ENCODE measurements at regions not wholly inside any gene's neighbourhood (a gene's known extent, or its start where the extent isn't known, plus 50 kb on each side); places are given as distances from the start of the nearest gene placed in this dataset.

DNA sequence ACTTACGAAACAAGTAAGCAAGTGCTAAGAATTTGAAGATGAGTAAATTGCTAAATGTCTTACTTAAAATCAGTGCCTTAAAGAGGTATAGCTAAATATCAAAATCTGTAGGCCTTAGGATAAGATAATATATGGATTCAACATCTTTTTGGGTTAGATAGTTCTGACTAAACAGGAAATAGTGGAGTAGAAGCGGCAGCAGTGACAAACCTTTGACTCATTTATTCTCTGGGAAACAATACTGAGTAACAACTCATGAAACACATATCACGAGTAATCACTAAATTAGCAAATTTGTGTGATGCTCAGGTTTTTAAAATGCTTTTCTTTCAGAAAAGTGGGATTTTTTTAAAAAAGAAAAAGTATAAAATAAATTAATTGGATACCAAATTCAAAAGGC is 762.1 kb upstream of the TYRP1 start:
- no peak for DNase-seq (ENCODE audit: low read depth)

DNA sequence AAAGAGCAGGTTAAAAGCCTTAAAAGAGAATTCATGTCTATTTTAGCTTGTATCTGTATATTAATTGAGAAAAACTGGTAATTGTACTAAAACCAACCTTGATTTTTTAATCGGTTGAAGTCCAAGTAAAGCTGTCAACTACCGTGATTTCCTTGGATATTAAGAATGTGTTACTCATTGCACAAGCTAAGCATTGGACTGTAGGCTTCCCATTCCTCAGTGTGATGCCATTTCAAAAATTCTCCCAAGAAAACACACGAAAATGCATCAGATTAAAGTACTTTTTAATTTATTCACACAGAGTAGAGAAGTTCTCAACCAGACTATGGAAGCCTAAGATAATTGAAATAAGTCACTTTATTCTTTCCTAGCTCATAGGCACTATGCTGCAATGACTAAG is 761.4 kb upstream of the TYRP1 start:
- DNase-seq (ENCODE audit: low read depth) = no peak

DNA sequence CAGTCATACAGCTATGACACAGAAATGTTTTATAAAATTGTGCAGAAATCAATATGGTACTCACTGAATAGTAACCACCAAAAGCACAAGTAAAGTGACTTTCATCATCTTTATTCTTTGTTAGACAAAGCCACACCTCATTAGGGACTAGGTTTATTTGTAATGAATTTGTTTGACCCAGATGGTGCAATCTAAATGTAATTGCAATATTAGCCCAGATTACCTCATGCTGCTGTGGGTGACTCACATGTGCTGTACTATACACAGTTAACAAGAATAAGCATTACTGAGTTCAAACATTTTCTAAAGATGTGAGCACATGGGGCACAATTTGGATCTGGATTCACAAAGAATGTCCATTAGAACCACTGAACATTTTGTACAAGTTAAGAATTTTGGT is 759.3 kb upstream of the TYRP1 start:
- DNase-seq (ENCODE audit: low read depth) = peak; percentile 10

DNA sequence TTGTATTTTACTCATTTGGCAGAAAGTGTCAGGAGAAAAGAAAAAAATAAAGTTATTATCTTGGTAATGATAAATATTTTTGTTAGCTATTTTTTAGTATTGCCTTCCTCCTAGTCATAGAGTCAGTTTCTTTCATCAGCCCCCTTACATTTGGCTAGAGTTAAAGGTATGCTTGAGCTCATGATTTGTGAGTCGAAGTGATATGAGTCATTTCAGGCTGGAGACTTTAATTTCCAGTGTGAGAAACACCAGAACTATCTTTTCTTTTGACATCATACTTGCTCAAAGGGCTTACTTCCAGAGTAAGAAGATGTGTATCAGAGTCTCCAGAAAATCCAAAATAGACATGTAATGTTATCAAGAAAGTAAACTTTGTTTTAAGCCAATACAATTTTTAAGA is 746.7 kb upstream of the TYRP1 start:
- no peak for DNase-seq (ENCODE audit: low read depth)

DNA sequence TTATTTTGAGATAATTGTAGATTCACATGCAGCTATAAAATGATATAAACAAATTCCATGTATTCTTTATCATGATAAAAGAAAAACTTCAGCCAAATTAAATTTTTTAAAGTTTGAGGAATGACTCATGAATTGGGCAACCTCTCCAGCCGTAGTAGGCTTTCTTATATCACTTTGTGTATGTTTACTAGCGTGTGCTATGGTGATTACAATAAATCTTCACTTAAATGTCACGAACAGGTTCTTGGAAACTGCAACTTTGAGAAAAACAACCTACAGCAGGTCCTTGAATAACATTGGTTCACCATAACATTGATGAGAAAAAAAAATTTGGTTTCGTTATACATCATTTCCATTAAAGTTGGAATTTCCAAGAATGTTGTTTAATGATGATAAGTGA is 730.9 kb upstream of the TYRP1 start:
- no peak for DNase-seq (ENCODE audit: low read depth)

DNA sequence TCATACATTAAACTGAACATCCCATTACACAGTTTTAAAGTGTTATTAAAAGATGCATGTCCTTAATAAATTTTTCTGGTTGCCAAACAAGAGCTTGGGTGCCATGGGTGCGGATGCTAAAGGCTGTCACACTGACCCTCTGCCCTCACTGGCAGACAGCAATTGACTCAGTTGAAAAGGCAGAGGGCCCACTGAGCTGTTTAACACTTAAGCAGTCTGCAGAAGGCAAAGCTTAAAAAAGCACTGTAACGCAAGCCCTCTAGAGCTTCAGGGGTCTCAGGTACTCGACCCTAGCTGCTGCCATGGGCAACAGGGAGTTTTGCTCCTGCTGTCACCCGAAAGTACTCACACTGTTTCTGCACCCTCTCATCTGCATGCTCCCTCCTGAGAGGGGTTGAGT is 726.4 kb upstream of the TYRP1 start:
- DNase-seq (ENCODE audit: low read depth) = no peak

DNA sequence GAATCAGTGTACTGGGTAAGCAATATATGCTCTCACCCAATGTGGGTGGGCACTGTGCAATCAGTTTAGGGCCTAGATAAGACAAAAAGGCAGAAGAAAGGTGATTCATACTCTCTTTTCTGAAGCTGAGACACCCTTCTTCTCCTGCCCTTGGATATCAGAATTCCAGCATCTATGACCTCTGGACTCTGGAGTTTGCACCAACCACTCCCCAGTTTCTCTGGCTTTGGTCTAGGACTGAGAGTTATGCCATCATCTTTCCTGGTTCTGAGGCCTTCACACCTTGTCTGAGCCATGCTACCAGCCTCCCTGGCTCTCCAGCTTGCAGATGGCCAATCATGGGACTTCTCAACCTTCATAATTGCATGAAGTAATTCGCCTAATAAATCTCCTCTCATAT is 724.6 kb upstream of the TYRP1 start:
- no peak for DNase-seq (ENCODE audit: low read depth)

DNA sequence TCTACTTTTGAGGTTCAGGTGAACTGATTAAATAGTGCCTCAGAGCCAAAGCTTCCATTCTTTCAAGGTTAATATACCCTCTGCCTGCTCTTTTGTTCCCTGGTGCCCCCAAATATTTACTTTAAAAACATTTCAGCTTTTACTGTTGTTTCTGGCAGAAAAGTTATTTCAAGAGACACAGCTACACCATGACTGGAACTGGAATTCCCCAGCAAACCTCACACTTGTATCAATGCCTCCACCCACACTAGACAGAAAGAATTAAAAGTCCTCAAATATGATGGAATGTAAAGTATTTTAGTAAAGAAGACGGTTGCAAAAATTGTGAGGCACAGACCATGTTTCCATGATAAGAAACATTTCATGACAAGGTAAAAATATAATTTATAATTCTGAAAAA is 720.2 kb upstream of the TYRP1 start:
- DNase-seq (ENCODE audit: low read depth) = no peak

DNA sequence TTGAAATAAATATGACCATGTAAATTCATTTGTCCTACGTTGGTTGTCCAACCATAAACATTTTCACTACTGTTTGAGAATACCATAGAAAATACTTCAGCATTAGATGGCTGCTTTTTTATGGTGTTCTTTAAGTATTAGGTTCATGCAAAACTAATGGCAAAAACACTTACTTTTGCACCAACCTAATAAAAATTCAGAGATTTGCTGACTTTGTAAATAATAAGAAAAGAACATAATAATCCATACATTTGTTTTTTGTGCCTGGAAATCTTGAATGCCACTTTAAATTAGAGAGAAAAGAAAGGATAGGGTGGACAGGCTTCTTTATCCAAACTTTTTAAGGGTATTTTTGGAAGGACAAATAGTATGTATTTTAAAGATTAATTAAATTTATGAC is 719.7 kb upstream of the TYRP1 start:
- no peak for DNase-seq (ENCODE audit: low read depth)

DNA sequence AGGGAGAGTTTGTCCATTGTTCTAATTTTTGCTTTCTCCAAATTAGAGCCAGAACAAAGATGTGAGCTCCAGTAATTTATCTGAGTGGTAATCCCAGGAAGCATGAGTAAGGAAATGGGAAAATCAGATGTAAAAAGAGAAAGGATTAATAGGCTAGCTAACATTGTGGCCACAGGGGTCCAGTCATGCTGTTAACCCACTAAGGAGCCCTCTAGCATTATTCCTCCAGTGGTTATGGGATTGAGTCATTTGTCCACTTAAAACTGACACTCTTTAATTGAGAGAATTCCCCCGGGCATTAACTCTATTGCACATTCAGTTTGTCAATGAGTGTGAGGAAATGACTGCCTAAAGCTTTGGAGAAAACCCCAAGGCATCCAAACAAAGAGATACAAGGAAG is 700.3 kb upstream of the TYRP1 start:
- no peak for DNase-seq (ENCODE audit: low read depth)

DNA sequence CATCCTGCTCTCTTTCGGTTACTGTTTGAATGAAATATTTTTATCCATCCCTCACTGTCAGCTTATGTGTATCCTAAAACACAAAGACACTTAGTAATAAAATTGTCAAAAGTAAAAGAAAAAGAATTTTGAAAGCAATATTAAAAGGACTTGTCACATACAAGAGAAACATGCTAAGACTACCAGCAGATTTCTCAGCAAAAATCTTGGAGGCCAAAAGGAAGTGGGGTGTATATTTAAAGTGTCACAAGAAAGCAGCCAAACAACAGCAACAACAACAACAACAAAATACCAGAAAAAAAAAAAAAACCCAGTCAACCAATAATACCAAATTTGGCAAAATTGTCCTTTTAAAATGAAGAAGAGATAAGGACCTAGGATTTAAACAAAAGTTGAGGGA is 678.7 kb upstream of the TYRP1 start:
- no peak for DNase-seq (ENCODE audit: low read depth)

DNA sequence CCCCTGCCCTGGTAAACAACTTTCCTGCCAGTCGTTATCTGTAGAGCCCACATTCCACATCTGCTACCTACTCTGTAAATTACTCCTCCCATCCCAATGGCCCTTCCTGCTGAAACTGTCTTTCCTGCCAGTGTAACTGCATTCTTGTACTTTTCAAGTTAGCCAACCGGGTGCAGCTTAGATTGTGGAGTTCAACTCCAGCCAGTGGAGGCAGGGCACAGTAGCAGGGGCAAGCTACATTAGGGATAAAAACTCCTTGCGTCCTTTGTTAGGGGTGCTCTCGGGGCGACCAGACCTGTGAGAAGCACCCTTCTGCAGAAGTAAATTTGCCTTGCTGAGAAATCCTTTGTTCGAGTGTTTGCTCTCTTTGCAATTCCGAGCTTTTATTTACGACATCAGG is 639.0 kb upstream of the TYRP1 start:
- DNase-seq (ENCODE audit: low read depth) = no peak

DNA sequence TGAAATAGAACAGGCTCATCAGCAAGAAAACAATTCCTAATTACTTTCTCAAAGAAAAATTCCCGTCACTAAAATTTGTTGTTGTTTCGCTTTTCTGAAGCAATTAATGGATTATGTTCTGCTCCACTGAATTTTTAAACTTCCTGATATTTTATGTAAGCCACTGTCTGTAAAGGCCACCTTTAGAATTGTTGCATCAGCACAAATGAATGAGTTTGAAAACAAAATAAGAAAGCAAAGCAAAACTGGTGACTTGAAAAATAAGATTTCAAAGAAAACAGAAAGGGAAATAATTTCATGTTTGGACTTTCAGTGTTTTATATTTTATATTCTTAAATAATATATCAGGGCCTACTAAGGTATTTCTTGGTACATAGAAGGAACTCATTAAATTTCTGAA is 636.3 kb upstream of the TYRP1 start:
- no peak for DNase-seq (ENCODE audit: low read depth)

DNA sequence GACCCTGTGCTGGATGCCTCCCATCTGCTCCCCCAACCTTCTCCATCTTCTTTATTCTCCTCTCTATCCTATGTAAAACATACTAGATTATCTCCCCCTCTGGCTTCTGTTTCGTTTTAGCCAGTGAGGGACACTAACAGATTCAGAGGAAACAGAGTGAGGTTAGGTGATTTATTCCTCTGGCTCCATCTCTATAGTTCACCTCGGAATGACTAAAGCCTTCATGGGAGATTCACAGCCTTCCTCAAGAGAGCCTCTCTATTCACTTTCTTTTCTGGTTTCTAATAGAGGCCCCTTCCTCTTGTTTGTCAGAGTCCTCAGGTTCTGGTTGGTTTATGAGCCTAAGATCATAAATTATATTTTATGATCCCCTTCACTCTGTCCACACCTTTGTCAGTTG is 633.1 kb upstream of the TYRP1 start:
- DNase-seq (ENCODE audit: low read depth) = no peak

DNA sequence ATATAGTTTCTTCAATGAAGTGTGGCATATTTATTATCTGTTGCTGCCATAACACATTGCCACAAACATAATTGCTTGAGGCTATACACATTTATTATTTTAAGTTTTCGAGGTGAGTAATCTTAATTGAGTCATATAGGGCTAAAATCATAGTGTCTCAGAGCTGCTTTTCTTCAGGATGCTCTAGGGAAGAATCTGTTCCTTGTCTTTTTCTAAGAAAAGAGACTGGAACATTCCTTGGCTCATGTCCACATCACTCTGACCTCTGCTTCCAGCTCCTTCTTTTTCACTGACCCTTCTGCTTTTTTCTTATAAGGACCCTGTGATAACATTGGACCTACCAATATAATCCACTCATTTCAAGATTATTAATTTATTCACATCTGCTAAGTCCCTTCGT is 632.4 kb upstream of the TYRP1 start:
- DNase-seq (ENCODE audit: low read depth) = no peak

DNA sequence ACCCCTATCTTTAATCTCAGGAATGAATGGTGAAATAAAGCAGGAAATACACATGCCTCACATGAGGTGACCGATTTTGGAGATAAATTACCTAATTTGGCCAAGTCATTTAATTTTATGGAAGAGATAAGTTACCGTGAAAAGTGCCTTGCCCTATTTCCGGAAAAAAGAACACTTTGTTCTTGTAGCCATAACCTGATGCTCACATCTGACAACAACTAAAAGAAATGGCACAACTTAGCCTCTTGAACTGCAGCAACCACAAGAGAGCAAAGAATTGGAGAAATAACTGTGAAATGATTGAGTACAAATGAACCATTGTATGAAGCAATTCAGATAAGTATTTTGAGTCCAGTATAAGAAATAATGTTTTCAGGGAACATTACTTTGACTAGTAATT is 628.1 kb upstream of the TYRP1 start:
- no peak for DNase-seq (ENCODE audit: low read depth)

DNA sequence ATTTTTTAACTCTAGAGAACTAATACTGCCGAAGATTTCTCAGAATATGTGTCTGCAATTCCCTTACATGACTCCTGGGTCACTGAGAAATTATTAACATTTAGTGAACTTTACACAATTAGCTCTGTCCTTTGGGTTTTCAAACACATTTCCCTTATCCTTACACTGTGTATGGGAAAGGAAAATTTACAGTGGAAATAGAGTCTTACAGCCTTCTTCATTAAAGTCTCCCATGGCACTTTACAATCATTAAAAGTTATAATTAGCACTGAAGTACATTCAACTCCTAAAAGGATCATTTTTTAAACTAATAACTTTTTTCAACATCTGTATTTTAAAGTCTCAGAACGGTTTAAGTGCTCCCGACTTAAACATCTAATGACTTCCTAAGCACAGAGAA is 627.5 kb upstream of the TYRP1 start:
- no peak for DNase-seq (ENCODE audit: low read depth)

DNA sequence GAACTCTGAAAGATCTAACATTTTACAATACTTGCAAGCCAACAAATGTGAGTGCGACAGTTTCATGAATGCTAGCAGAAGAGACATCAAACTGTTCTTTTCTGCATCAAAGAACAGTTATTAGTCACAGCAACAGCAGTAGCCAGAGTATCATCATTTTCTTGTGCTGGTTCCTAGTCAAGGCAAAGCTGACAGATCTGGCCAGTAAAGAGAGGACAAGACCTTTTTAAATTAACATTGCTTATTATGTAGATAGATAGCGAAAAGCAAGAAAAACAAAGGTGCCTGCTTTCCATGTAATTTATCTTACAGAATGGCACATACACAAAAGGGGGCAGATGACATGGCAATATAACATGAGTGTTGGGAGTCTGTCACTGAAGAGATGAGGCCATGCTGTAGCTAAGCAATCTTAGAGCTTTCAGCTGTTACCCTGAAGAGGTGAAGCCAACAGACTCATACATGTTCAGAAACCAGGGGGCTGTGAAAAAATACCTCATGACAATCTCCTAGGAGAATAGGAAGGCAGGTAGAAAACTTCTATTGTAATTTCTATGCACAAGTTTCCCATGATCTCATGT is 626.6 kb upstream of the TYRP1 start:
- no peak for DNase-seq (ENCODE audit: low read depth)

DNA sequence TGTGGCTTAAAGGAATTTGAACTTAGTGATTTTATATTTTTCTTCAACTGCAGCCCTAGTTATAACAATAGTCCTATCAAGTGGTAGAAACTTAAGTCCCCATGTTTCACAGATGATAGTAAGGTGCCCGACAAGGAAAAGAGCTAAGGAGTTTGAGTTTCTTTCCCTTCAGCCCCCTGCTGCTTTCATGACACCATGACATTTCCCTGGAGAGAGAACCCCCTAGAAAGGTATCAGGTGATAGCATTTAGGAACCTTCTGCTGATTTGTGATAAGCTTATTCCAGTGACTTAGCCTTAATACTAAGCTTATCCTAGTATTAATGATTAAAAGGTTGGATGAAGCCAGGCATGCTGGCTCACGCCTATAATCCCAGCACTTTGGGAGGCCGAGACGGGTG is 623.8 kb upstream of the TYRP1 start:
- no peak for DNase-seq (ENCODE audit: low read depth)

DNA sequence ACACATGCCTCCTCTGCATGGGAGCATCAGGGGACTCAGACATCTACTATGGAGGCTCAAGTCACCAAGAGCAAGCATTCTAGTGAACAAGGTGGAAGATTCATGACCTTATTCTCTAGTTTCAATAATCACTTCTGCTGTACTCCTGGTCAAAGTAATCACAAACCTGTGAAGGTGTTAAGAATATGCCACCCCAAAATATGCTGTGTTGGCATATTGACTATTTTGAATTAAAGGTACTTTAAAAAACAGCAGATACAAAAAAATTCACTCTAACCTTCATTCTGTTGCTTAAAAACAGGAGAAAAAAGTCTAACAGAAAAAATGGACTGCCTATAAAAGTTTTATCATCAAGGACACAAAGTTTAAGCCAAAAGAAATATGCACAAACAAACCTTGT is 607.8 kb upstream of the TYRP1 start:
- DNase-seq (ENCODE audit: low read depth) = no peak

DNA sequence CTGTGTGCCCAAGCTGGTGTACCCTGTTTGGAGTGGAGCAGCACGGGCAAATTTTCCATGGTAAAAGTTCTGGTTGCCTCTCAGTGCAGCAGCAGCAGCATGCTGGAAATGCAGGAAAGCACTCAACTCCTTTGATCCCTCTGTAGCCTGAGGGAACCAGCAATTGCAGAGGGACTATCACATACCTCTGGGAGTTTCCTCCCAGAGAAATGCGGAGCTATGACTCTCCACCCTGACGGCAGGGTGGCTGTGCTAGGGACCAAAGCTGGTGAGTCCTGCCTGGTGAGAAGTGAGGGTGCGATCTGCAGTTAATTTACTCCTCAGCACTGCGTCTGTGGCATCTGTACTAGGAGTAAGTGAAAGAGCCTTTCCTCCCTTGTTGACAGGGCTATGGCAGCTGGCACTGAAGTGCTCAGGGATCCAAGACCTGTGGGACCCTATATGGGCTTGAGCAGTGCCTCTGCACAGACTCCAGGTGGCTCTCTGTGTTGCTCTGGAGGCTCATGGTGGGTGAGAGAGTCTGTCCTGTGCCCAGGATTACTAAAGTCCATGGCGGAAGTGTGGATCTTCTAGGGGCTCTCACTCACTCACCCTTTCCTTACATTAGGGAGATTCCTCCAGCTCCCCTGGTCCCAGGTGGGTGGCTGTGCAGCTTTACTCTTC is 601.2 kb upstream of the TYRP1 start:
- no peak for DNase-seq (ENCODE audit: low read depth)

DNA sequence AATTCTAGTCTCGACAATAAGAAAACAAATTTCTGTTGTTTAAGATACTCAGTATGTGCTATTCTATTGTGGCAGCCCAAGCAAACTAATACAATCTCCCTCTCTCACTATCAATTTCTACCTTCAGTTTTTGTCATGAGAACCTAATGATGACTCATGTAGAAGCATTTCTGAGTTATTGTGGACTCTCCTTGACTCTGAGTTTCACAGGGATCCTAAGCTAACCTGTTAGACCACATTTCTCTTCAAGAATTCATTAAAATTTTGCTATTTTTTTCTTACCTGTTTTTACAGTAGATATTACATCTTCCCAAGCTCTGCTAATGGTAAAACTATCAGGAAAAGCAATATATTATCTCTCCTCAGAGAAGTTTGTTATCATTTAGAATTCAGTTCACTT is 599.1 kb upstream of the TYRP1 start:
- no peak for DNase-seq (ENCODE audit: low read depth)

DNA sequence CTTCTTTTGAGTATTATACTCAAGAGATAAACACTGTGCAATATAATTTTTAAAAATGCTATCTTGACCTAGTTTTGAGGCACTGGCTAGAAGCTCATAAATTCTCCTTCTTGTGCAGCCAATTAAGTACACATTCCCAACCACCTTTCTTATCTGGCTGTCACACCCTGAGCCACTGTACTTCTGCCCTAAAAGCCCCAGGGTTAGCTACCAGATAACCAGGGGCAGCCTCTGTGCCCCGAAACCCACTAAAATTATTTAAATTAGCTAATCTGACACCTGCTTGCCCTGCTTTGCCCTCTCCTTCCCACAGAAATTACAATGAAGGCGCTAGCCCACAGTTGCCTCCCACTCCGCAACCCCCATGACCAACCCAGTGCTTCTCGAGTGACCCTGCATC is 597.3 kb upstream of the TYRP1 start:
- no peak for DNase-seq (ENCODE audit: low read depth)

DNA sequence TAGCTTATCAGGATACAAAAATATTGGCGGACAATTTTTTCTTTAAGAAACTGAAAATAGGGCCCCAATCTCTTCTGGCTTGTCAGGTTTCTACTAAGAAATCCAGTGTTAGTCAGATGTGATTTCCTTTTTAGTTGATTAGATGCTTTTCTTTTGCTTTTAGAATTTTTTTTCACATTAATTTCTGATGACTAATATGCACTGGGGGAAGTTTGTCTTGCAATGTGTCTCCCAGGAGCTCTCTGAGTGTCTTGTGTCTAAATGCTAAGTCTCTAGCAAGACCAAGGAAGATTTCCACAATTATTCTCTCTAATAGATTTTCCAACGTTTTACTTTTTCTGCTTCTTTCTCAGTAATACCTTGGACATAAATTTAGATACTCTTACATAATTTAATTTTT is 559.8 kb upstream of the TYRP1 start:
- DNase-seq (ENCODE audit: low read depth) = no peak

DNA sequence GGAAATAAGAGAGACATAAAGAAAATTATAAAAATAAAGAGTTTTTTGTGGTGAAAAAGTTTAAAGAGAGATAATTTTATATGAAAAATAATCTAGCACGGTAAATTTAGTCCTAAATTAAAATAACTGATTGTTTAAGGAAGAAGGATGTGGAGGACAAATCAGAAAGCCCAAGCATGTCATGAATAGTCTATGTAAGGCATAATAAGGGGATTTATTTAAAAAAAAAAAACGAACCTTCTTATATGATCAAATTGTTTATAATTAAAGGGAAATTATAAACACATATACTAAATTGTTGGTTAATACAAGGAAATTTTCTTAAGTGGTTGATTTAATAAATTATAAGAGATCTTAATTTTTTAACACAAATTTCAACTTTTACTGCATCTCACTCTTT is 551.8 kb upstream of the TYRP1 start:
- no peak for DNase-seq (ENCODE audit: low read depth)
